ENCODE measurements at regions not wholly inside any gene's neighbourhood (a gene's known extent, or its start where the extent isn't known, plus 50 kb on each side); places are given as distances from the start of the nearest gene placed in this dataset.

- Mint-ChIP-seq H3K4me3 (ENCODE audit: unreplicated experiment) (no peak overlapping the region), H3K27ac (ENCODE audit: unreplicated experiment) (no peak overlapping the region), H3K27me3 (ENCODE audit: unreplicated experiment) (peaks cover 49% of the 10 kb centered on the region), H3K4me1 (ENCODE audit: unreplicated experiment) (no peaks in the 10 kb centered on the region), H3K9me3 (ENCODE audit: unreplicated experiment) (no peaks in the 10 kb centered on the region), H3K36me3 (ENCODE audit: unreplicated experiment) (no peaks in the 10 kb centered on the region)
- TF ChIP-seq, protein P1, sequence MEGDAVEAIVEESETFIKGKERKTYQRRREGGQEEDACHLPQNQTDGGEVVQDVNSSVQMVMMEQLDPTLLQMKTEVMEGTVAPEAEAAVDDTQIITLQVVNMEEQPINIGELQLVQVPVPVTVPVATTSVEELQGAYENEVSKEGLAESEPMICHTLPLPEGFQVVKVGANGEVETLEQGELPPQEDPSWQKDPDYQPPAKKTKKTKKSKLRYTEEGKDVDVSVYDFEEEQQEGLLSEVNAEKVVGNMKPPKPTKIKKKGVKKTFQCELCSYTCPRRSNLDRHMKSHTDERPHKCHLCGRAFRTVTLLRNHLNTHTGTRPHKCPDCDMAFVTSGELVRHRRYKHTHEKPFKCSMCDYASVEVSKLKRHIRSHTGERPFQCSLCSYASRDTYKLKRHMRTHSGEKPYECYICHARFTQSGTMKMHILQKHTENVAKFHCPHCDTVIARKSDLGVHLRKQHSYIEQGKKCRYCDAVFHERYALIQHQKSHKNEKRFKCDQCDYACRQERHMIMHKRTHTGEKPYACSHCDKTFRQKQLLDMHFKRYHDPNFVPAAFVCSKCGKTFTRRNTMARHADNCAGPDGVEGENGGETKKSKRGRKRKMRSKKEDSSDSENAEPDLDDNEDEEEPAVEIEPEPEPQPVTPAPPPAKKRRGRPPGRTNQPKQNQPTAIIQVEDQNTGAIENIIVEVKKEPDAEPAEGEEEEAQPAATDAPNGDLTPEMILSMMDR (IDR thresholded peaks at IDR 0.05): peak; percentile 25
- no peak for DNase-seq (ENCODE audit: extremely low spot score, unreplicated experiment)
Measured at GRCh38 chr12:9372202-9372601, 164.0 kb upstream of the PZP start.

GRCh38 chr12:9367828-9368227 lies 159.6 kb upstream of the PZP start:
- no peaks in the 10 kb centered on the region for H3K36me3 Mint-ChIP-seq (ENCODE audit: unreplicated experiment)
- no peak for DNase-seq (ENCODE audit: extremely low spot score, unreplicated experiment)

DNA sequence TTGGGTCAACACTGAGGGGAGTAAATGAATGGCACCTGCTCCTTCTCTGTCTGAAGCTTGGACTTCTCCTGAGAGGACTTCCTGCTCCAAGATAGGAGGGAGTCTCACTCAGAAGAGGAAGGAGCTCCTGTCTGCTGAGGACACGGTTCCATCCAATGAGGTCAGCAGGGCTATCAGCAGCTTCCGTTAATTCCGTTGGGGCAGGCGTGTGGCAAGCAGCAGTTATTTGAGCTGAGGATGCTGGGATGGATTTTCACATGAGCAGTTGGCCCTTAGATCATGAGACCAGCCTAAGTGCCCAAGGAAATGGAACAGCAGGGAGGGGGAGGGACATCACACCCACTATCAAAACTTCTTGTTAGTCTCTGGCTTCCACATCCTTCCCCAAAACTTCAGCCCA lies 159.0 kb upstream of the PZP start:
- no peak overlapping the region for H3K27ac Mint-ChIP-seq (ENCODE audit: unreplicated experiment)
- no peak for DNase-seq (ENCODE audit: extremely low spot score, unreplicated experiment)

More at GRCh38 chr12:9367828-9368227, 159.6 kb upstream of the PZP start:
- no peak overlapping the region for H3K4me3 Mint-ChIP-seq (ENCODE audit: unreplicated experiment)
- no peaks in the 10 kb centered on the region for H3K9me3 Mint-ChIP-seq (ENCODE audit: unreplicated experiment)
- H3K4me1 Mint-ChIP-seq (ENCODE audit: unreplicated experiment): peaks cover 6% of the 10 kb centered on the region
- H3K27me3 Mint-ChIP-seq (ENCODE audit: unreplicated experiment): peaks cover 28% of the 10 kb centered on the region
- no peak overlapping the region for H3K27ac Mint-ChIP-seq (ENCODE audit: unreplicated experiment)
- TF ChIP-seq, protein P1 (IDR thresholded peaks at IDR 0.05): no peak

DNA sequence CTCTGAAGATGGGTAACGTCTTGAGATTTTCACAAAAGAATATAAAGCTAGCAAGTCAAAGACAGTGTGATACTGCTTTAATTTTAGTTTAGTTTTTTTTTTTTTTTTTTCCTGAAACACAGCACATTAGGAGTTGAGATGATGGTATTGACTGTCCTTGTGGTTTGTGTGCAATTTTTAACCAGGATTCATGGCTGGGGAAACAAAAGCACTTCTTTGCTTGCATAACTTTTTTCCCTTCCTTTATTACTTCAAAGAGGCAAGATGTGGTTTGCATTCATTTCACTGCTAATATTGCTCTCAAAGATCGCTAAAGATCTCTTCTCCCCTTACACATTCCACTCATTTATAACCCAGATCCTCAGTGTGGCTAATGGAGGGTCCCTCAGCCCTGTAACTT lies 157.1 kb upstream of the PZP start:
- peaks cover 6% of the 10 kb centered on the region for H3K4me1 Mint-ChIP-seq (ENCODE audit: unreplicated experiment)
- DNase-seq (ENCODE audit: extremely low spot score, unreplicated experiment): no peak
- no peaks in the 10 kb centered on the region for H3K9me3 Mint-ChIP-seq (ENCODE audit: unreplicated experiment)
- H3K36me3 Mint-ChIP-seq (ENCODE audit: unreplicated experiment): no peaks in the 10 kb centered on the region
- TF ChIP-seq, protein P1 (IDR thresholded peaks at IDR 0.05): no peak
- H3K27me3 Mint-ChIP-seq (ENCODE audit: unreplicated experiment): peaks cover 8% of the 10 kb centered on the region
- H3K27ac Mint-ChIP-seq (ENCODE audit: unreplicated experiment): no peak overlapping the region
- no peak overlapping the region for H3K4me3 Mint-ChIP-seq (ENCODE audit: unreplicated experiment)

More for the DNA sequence above, 159.0 kb upstream of the PZP start:
- no peak overlapping the region for H3K4me3 Mint-ChIP-seq (ENCODE audit: unreplicated experiment)
- H3K27me3 Mint-ChIP-seq (ENCODE audit: unreplicated experiment): peaks cover 24% of the 10 kb centered on the region
- H3K36me3 Mint-ChIP-seq (ENCODE audit: unreplicated experiment): no peaks in the 10 kb centered on the region
- no peaks in the 10 kb centered on the region for H3K9me3 Mint-ChIP-seq (ENCODE audit: unreplicated experiment)
- TF ChIP-seq, protein P1 (IDR thresholded peaks at IDR 0.05): no peak
- H3K4me1 Mint-ChIP-seq (ENCODE audit: unreplicated experiment): peaks cover 6% of the 10 kb centered on the region

DNA sequence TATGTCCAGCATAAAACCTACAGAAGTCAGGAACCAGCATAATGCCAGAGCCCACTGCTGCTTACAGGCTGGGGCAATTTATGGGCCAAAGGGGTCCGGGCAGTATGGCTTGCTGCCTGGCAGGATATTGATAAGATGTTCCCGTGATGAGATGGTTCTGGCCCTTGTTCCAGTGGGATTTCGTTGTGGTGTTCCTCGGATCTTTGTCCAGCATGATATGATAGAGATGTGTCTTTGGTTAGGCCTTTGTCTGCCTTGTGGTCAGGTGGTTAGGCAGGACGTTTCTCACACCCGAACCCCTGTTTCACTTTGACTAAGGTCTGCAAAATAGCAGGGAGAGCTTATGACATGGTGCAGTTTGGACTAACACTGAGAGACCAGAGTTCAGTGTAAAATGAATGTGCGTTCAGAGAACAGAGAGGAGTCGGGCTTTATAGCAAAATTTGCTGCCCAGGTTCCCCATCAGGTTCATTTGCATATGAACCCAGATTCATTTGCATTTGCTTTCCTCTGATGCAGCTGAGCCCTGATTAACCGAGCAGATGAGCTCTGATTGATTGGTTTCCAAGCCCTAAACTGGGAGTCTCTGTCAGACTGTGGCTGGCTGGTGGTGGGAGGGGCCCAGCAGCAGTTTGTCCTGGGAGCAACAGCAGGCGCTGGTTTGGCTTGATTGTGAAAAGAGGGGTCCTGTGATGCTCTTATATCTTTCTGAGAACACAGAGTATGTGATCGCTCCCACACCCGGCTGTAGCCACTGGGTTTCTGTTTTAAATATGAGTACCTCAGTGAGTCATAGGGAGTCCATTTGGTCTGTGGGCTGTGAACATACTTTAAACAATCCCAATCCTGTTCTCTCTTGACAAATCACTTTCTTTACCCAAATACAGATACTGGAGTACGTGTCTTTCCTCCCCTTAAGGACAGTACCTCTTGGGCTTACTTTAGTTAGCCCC lies 156.3 kb upstream of the PZP start:
- Mint-ChIP-seq H3K36me3 (ENCODE audit: unreplicated experiment) (no peaks in the 10 kb centered on the region), H3K4me1 (ENCODE audit: unreplicated experiment) (peaks cover 6% of the 10 kb centered on the region), H3K27ac (ENCODE audit: unreplicated experiment) (no peak overlapping the region), H3K9me3 (ENCODE audit: unreplicated experiment) (no peaks in the 10 kb centered on the region), H3K27me3 (ENCODE audit: unreplicated experiment) (peaks cover 8% of the 10 kb centered on the region), H3K4me3 (ENCODE audit: unreplicated experiment) (no peak overlapping the region)
- TF ChIP-seq, protein P1 (IDR thresholded peaks at IDR 0.05): no peak
- DNase-seq (ENCODE audit: extremely low spot score, unreplicated experiment): no peak

All from osteocyte (in vitro differentiated cells).